Posterior vena cava (tissue), 2 donors: ENCODE measurements at regions not wholly inside any gene's neighbourhood (a gene's known extent, or its start where the extent isn't known, plus 50 kb on each side); places are given as distances from the start of the nearest gene placed in this dataset.

ENCODE experiments used
- DNase-seq: peaks from one replicate; pipeline ENCODE4 v3.0.0-alpha.2; 2020; ENCODE audit warnings: low spot score
- intact Hi-C, 2 donors: fragments of 100-400 bp; cut with DNase I; formaldehyde crosslinking; loops; one replicate each; pipeline versions ENCODE4 v1.14.1 to v1.14.2; 2022 to 2023
- donor health status: DM: yes; HTN: yes; CAD: no.
- donor health status: DM: yes; HTN: yes; CAD: no.

GRCh38 chr18:72375618-72376017 lies 168.5 kb downstream of the CBLN2 start:
- intact Hi-C loops: no loop called here

GRCh38 chr18:72372076-72372475 lies 172.1 kb downstream of the CBLN2 start:
- no peak for DNase-seq
- intact Hi-C loops: no loop called here

More at GRCh38 chr18:72375618-72376017, 168.5 kb downstream of the CBLN2 start:
- no peak for DNase-seq

GRCh38 chr18:72368308-72368707 lies 175.8 kb downstream of the CBLN2 start:
- no peak for DNase-seq
- intact Hi-C loops: no loop called here

GRCh38 chr18:72360634-72361033 lies 183.5 kb downstream of the CBLN2 start:
- DNase-seq: no peak
- intact Hi-C loops: no loop called here

GRCh38 chr18:72342933-72343332 lies 201.2 kb downstream of the CBLN2 start:
- intact Hi-C loops: no loop called here
- DNase-seq: no peak

GRCh38 chr18:72339976-72340375 lies 204.2 kb downstream of the CBLN2 start:
- intact Hi-C loops: no loop called here

GRCh38 chr18:72336786-72337185 lies 207.4 kb downstream of the CBLN2 start:
- intact Hi-C loops: no loop called here

More at GRCh38 chr18:72339976-72340375, 204.2 kb downstream of the CBLN2 start:
- DNase-seq: no peak

GRCh38 chr18:72329533-72329932 lies 214.6 kb downstream of the CBLN2 start:
- no peak for DNase-seq

More at GRCh38 chr18:72336786-72337185, 207.4 kb downstream of the CBLN2 start:
- DNase-seq: no peak

GRCh38 chr18:72325307-72325706 lies 218.8 kb downstream of the CBLN2 start:
- DNase-seq: no peak
- intact Hi-C loops: no loop called here

More at GRCh38 chr18:72329533-72329932, 214.6 kb downstream of the CBLN2 start:
- intact Hi-C loops: no loop called here

- DNase-seq: no peak
- intact Hi-C loops: no loop called here
Observed at GRCh38 chr18:72324677-72325076, 219.5 kb downstream of the CBLN2 start.

GRCh38 chr18:72316497-72316896 lies 227.6 kb downstream of the CBLN2 start:
- intact Hi-C loops: no loop called here
- no peak for DNase-seq

GRCh38 chr18:72283148-72283925 lies 260.8 kb downstream of the CBLN2 start:
- intact Hi-C loops: no loop called here

GRCh38 chr18:72273025-72273424 lies 271.1 kb downstream of the CBLN2 start:
- DNase-seq: no peak
- intact Hi-C loops: no loop called here

More at GRCh38 chr18:72283148-72283925, 260.8 kb downstream of the CBLN2 start:
- DNase-seq: no peak

GRCh38 chr18:72261590-72261989 lies 282.6 kb downstream of the CBLN2 start:
- no peak for DNase-seq
- intact Hi-C loops: no loop called here

GRCh38 chr18:72246076-72246475 lies 298.1 kb downstream of the CBLN2 start:
- no peak for DNase-seq
- intact Hi-C loops: no loop called here

- intact Hi-C loops: no loop called here
- DNase-seq: no peak
Observed at GRCh38 chr18:72235422-72235821, 308.7 kb downstream of the CBLN2 start.

GRCh38 chr18:72233106-72233505 lies 311.0 kb downstream of the CBLN2 start:
- intact Hi-C loops: no loop called here
- DNase-seq: no peak

- DNase-seq: no peak
- intact Hi-C loops: no loop called here
Observed at GRCh38 chr18:72232644-72233043, 311.5 kb downstream of the CBLN2 start.

- intact Hi-C loops: no loop called here
- DNase-seq: no peak
Observed at GRCh38 chr18:72225958-72226357, 318.2 kb downstream of the CBLN2 start.

- intact Hi-C loops: no loop called here
- no peak for DNase-seq
Observed at GRCh38 chr18:72223733-72224132, 320.4 kb downstream of the CBLN2 start.

- DNase-seq: no peak
- intact Hi-C loops: no loop called here
Observed at GRCh38 chr18:72208920-72209676, 335.0 kb downstream of the CBLN2 start.
